CD1c-positive myeloid dendritic cell (primary cell): ENCODE measurements at regions not wholly inside any gene's neighbourhood (a gene's known extent, or its start where the extent isn't known, plus 50 kb on each side); places are given as distances from the start of the nearest gene placed in this dataset.

Experiments used
- DNase-seq: peaks from one replicate; pipeline ENCODE4 v3.0.0-alpha.2; 2016; ENCODE audit errors: extremely low spot score

DNA sequence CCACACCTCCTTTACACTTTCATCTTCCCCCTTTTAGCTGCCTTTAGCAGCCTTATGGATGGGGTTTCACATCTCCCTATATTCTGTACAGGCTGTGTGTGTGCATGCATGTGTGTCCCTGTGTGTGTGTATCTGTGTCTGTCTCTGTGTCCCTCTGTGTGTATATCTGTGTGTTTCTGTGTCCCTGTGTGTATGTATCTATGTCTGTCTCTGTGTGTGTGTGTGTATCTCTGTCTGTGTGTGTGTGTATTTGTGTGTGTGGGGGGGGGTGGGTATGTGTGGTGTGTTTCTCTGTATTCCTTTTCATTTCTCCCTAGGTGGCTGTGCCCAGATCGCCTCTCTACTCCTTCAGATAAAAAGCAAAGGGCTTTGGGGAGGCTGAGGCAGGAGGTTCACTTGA, 52.2 kb upstream of the CD83 start:
- DNase-seq = no peak

- peak; percentile 71 for DNase-seq
Measured at GRCh38 chr6:14066782-14067406, 50.7 kb upstream of the CD83 start.

- no peak for DNase-seq
Measured at GRCh38 chr6:14067656-14068055, 49.9 kb upstream of the CD83 start.
